Activated gamma-delta T cell treated with Interleukin-2 at 50 U/mL for 16 hours (primary cell): ENCODE measurements at regions not wholly inside any gene's neighbourhood (a gene's known extent, or its start where the extent isn't known, plus 50 kb on each side); places are given as distances from the start of the nearest gene placed in this dataset.
"Not testable (repeated sequence)": the region's sequence is repeated elsewhere in the genome, so short reads cannot be mapped to it uniquely, and the experiment has no call there.

Source experiments
- DNase-seq: peaks from one replicate; pipeline ENCODE4 v3.0.0-alpha.2; 2020

DNA sequence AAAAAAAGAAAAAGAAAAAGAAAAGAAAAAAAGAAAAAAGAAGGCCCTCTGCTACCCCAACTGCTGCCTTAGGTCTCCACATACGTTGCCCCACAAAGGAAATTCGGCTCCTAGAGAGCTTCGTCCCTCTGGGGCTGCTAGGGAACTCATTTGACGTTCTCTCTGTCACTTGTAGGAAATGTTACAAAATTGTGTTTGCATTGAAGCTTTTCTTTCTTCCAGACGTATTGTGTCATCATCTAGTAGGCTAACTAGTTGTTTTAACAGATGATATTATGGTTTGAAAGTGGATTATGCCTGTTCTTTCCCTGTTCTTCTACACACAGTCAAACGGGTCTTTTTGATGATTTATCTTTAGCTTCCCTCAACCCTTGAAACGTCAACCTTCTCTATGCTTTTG lies 125.3 kb downstream of the BDH1 start:
- DNase-seq, result no peak

DNA sequence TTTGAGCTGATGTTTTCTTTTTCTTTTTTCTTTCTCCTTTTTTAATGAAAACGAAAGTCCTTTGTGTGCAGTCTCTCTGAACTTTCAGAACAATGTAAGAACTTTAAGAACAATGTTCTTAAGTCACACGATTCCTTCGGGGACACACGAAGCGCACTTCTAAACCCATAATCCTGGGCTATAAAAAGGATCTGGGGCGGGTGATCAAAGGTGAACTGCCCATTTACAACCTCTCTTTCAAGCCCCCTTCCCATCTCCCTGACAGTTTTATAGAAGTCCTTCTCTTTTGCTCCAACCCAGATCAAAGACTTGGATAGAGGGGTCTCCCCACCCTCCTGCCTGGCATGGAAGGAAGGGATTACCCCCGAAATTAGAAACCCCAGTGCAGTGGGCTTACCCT lies 126.8 kb downstream of the BDH1 start:
- no peak for DNase-seq

GRCh38 chr3:197428117-197428801 lies 127.5 kb downstream of the BDH1 start:
- no peak for DNase-seq

DNA sequence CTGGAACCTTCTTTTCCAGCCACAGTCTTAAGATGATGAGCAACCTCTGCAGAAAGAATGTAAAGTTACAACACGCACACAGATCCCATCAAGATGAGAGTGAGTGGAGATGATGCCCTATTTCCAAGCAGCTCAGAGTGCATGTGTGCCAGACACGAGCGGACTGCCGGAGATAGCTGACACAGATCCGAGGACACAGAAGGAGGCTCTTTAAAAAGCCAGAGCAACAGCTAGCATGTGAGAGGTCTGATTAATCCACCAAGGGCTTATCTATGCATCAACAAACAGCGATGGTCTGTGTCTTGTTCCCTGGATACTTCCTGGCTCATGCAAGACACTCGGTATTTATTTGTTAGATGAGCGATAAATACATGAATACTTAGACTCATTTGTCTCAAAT lies 128.6 kb upstream of the DLG1 start:
- no peak for DNase-seq

GRCh38 chr3:197426121-197426566 lies 127.7 kb upstream of the DLG1 start:
- DNase-seq, result no peak

DNA sequence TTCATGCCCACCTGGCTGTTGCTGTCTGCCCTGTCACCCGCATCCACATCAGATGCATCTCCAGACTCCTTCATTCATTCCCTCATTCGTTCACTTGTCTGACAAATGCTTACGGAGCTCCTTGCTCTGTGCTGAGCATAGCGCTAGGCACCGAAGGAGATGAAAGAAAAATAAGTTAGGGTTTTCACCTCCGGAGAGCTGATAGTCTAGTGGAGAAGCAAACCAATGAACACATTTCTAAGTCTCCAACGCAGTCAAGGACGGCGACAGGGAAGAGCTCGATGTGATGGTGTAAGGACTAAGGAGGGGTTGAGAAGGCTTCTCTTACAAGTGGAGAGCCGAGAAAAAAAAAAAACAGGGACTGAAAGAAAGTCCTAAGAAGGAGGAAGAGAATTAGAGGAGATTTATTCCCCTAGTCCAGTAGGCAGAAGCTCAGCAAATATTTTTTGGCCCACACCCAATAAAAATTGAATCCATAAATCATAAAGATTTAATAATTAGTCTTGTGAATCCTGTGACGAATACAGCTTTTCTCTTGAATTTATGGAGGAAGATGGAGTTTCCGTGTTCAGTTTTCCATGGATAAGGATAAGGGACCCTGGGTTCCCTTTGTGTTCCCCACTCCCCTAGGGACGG lies 127.2 kb upstream of the DLG1 start:
- no peak for DNase-seq

DNA sequence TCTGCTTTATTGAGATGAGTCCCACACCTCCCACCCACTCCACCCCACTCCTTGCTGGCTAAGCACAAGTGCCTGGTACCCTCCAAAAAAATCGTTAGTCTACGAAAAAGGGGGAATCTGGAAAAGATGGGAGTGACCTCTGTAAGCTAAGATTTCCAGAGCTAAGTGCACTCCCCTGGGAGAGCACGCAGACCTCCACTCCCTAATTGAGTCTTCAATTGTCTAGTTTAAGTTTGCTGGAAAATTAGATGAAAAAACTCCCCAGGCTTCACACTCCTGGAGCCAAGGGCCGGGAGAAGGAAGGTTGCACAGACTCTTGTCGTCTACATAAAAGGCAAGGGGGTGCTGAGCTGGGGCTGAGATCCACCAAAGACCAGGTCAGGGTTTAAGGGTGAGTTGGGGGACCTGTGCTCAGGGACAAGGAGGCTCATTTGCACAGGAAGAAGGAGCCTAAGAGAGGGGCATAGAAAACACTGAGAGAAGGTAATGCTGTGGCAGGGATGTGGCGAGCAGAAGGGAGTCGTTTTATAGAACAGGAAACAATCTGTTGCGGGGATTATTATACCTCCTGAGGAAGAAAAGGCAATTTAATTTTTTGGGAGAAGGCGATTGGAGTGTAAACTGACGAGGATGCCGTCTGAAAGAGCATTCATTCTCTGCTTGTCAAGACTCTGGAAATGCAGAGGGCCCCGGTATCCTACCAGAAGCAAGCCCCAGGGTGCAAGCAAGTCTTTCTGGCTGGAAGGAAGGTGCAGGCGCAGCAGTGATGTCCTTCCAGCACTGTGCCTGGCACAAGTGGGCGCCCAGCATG lies 126.5 kb upstream of the DLG1 start:
- DNase-seq, result no peak

GRCh38 chr3:197424266-197424665 lies 125.9 kb upstream of the DLG1 start:
- no peak for DNase-seq

- no peak for DNase-seq
Observed at GRCh38 chr3:197423376-197423775, 125.0 kb upstream of the DLG1 start.

DNA sequence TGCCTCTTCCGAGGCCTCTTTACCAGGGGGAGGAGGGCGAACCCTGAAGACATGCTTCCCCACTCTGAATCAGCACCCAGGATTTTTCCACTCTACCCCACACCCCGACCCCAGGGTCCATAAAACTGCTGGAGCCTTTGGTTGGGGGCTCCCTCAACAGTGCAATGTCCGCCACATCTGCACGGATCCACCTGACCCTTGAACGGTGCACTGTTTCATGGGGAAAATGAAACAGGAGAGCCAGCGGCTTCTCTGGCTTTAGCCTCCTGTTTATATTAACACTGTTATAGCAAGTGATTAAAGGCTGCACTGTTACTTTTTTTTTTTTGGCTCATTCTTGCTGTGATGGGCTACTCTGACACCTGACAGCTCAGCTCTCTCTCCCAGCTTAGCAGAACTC lies 124.1 kb upstream of the DLG1 start:
- DNase-seq, result no peak

- DNase-seq, result no peak
Observed at GRCh38 chr3:197421021-197421420, 122.6 kb upstream of the DLG1 start.

DNA sequence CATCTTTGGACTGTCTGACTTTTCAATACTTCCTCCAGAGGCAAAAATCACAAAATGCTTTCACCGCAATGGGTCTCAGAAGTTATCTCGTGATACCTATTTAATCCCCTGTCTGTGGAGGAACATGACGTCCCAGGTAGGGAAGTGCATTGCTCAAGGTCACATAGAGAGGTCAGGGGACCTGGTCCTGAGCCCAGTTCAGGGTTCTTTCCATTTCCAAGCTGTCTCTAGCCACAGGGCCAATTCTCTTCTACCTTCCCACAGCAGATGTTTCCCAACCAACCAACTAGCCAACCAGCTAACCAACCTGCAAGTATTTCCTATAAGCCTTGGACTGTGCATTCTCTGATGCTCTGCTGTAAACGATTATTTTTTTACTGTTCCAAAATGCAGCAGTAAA lies 122.2 kb upstream of the DLG1 start:
- no peak for DNase-seq

- DNase-seq, result no peak
Observed at GRCh38 chr3:197420115-197420514, 121.7 kb upstream of the DLG1 start.

- no peak for DNase-seq
Observed at GRCh38 chr3:197419696-197420095, 121.3 kb upstream of the DLG1 start.

DNA sequence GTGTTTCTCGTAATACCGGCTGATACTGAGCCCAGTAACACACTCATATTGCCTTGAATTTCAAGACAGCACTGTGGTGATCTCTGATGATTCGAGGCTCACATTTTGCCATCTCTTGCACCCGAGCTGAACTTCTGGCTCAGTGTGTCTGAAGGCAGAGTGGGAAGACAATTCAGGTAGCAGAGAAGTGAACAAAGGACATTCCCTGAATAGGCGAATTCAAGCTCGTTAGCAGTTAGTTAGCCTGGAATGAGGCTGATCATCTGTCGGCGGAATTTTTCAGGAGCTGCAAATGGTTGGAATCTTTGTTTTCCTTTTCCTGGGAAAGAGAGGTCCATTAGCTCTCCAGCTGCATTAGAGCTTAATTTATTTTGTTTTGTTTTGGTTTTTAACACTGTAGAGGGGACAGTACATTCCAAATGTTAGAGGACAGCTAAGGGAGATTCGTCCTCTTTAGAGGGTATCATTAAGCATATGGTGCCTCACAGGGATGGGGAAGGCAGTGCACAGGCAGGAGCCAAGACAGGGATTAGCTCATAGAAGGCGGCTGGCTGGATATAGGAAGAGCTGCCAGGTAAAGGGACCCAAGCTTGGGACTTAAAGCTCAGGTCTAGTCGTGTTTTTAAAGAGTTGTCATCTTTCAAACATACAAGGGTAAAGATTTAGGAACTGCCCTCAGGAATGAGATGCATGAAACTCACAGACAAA lies 119.7 kb upstream of the DLG1 start:
- DNase-seq, result no peak

DNA sequence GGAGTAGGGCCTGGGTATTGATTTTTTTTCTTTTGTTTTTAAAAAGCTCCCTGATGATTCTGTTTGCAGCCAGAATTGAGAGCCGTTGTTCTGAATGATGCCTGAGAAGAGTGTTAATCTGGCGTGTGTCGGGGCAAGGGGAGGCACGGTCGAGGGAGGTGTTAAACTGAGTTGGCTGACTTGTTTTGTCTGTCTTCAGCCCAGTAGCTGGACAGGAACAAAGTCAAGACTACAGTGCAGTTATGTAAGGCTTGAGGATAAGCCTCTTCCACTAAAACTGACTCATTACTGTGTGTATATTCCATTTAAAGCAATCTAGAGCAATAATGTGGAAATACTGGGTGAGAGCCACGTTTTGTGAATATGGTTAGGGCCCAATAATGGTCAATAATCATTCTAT lies 119.0 kb upstream of the DLG1 start:
- DNase-seq, result no peak

DNA sequence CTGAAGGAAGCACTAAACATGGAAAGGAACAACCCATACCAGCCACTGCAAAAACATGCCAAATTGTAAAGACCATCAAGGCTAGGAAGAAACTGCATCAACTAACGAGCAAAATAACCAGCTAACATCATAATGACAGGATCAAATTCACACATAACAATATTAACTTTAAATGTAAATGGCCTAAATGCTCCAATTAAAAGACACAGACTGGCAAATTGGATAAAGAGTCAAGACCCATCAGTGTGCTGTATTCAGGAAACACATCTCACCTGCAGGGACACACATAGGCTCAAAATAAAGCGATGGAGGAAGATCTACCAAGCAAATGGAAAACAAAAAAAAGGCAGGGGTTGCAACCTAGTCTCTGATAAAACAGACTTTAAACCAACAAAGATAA lies 113.5 kb upstream of the DLG1 start:
- DNase-seq, result not testable (repeated sequence)

- not testable (repeated sequence) for DNase-seq
Observed at GRCh38 chr3:197410170-197410569, 111.8 kb upstream of the DLG1 start.

- no peak for DNase-seq
Observed at GRCh38 chr3:197408177-197408957, 110.0 kb upstream of the DLG1 start.

- no peak for DNase-seq
Observed at GRCh38 chr3:197407526-197407925, 109.1 kb upstream of the DLG1 start.

GRCh38 chr3:197407053-197407452 lies 108.6 kb upstream of the DLG1 start:
- no peak for DNase-seq

DNA sequence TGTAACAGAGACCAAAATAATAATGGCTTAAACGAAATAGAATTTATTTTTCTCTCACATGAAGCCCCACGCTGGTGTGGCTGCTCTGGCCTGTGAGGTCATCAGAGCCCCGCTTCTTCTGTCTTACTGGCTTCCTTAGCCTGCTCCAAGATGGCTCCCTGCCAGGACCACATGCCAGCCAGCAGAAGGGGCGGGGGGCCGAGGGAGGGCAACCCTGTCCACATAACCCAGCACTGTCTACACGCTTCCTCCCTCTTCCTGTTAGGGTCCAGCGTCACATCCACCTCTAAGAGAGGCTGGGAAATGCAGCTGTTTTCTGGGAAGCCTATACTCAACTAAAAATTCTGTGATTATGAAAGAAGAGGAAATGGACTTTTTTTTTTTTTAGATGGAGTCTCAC lies 107.9 kb upstream of the DLG1 start:
- DNase-seq, result no peak

GRCh38 chr3:197404754-197405153 lies 106.3 kb upstream of the DLG1 start:
- DNase-seq, result no peak
